BJ (cell line): ENCODE measurements at regions not wholly inside any gene's neighbourhood (a gene's known extent, or its start where the extent isn't known, plus 50 kb on each side); places are given as distances from the start of the nearest gene placed in this dataset.

Experiments used
- CTCF ChIA-PET: fragments of 350-600 bp; formaldehyde crosslinking; extraction: SDS; loops from one replicate; lab custom pipeline; 2021; ENCODE audit warnings: antibody characterized with exemption, inconsistent platforms; lab: Yijun Ruan, JAX
- POLR2A ChIA-PET: fragments of 300-600 bp; sonication (Branson Sonifier 250); formaldehyde crosslinking; extraction: SDS; loops from one replicate; lab custom pipeline; 2021; ENCODE audit warnings: antibody characterized with exemption; lab: Charles Lee
- DNase-seq: peaks from one replicate; pipeline ENCODE4 v3.0.0-alpha.2; 2011; ENCODE audit warnings: low read depth
- H3K27me3 ChIP-seq: 2 replicates; pipeline ENCODE4 v1.6.0; 2011; ENCODE audit warnings: low read length; ENCODE audit not compliant: control insufficient read depth, insufficient read depth
- H3K36me3 ChIP-seq: 2 replicates; pipeline ENCODE4 v1.5.1; 2011; ENCODE audit warnings: low read length; ENCODE audit not compliant: control insufficient read depth, insufficient read depth
- H3K4me3 ChIP-seq: 2 replicates; pipeline ENCODE4 v1.5.1; 2011; ENCODE audit warnings: low read depth, mild to moderate bottlenecking, control low read depth, low read length
- TF ChIP-seq, protein P1 (sequence below): IDR thresholded peaks from 2 replicates; pipeline ENCODE4 v1.5.1; 2011; ENCODE audit warnings: low read depth, mild to moderate bottlenecking, control low read depth, inconsistent platforms, low read length, moderate library complexity; ENCODE audit not compliant: insufficient read depth

DNA sequence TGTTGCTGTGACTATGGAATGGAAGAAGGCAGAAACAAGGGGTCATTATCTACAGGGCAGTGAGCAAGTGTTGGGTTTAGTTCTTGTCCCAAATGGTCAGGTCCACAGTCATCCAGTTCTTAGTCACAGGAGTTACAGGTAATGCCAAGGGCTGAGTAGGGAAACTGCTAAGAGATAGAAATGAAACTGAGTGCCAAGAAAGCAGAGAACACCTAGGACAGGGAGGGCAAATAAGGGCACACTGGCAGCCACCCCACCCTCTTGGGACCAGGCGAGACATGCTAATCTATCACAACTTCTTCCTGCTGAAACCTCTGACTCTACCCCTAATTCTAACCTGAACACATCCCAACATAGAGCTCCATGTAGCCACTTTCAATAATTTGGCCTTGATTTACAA, 103.2 kb downstream of the KLF4 start:
- Histone ChIP-seq H3K4me3 (no peak overlapping the region), H3K27me3 (peaks cover 4% of the 10 kb centered on the region), H3K36me3 (no peaks in the 10 kb centered on the region)
- TF ChIP-seq, protein P1, sequence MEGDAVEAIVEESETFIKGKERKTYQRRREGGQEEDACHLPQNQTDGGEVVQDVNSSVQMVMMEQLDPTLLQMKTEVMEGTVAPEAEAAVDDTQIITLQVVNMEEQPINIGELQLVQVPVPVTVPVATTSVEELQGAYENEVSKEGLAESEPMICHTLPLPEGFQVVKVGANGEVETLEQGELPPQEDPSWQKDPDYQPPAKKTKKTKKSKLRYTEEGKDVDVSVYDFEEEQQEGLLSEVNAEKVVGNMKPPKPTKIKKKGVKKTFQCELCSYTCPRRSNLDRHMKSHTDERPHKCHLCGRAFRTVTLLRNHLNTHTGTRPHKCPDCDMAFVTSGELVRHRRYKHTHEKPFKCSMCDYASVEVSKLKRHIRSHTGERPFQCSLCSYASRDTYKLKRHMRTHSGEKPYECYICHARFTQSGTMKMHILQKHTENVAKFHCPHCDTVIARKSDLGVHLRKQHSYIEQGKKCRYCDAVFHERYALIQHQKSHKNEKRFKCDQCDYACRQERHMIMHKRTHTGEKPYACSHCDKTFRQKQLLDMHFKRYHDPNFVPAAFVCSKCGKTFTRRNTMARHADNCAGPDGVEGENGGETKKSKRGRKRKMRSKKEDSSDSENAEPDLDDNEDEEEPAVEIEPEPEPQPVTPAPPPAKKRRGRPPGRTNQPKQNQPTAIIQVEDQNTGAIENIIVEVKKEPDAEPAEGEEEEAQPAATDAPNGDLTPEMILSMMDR = no peak
- ChIA-PET CTCF (no interaction called here), POLR2A (no interaction called here)
- no peak for DNase-seq
